Stimulated activated CD8-positive, alpha-beta memory T cell treated with anti-CD3 and anti-CD28 coated beads, Interleukin-2, amount 100 ng/mL, for 48 hours (primary cell): ENCODE measurements at regions not wholly inside any gene's neighbourhood (a gene's known extent, or its start where the extent isn't known, plus 50 kb on each side); places are given as distances from the start of the nearest gene placed in this dataset.

Experiments used
- DNase-seq, 2 donors: peaks; one replicate each; pipeline ENCODE4 v3.0.0-alpha.2; 2020; ENCODE audit warnings: low read depth in 2 of 2

DNA sequence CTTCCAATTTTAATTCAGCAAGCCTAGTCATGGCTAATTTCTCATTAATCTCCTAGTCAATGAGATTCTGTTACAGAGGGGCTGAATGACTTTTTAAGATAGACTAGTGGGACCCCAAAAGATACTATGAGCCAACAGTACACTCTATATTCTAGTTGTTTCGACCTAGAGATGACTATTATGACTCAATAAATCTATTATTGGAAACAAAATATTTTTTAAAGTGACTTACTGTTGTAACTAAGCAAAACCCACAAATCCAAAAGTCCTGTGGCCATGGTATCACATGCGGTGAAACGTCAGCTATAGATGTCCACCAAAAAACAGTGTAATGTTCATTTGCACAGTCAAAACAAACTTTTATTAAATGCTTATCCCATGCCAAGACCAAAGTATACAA is 95.3 kb upstream of the ADO start:
- DNase-seq: no peak

DNA sequence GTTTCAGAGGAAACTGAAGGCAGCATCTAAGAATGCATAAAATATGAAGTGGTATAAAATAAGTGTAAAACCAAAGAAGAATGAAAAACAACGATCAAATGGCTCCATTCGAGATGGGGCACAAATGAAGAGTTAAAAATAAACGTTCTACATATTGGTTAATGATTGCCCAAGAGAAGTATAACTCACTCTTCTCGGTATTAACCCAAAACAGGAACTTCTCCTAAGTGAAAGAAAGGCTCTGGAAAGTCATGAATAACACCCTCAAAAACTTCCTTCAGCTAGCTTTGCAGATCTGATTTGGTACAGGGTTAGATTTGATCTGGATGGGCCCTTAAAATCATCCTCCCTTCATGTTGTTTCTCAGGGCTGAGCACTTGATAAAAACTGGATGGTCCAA is 94.3 kb upstream of the ADO start:
- DNase-seq: no peak

DNA sequence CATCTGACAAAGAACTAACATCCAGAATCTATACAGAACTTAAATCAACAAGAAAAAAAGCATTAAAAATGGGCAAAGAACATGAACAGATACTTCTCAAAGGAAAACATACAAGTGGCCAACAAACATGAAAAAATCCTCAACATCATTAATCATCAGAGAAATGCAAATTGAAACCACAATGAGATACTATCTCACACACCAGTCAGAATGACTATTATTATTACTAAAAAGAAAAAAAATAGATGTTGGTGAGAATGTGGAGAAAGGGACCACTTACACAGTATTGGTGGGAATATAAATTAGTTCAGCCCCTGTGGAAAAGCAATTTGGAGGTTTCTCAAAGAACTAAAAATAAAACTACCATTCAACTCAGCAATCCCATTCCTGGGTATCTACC is 89.1 kb upstream of the ADO start:
- DNase-seq: no peak

DNA sequence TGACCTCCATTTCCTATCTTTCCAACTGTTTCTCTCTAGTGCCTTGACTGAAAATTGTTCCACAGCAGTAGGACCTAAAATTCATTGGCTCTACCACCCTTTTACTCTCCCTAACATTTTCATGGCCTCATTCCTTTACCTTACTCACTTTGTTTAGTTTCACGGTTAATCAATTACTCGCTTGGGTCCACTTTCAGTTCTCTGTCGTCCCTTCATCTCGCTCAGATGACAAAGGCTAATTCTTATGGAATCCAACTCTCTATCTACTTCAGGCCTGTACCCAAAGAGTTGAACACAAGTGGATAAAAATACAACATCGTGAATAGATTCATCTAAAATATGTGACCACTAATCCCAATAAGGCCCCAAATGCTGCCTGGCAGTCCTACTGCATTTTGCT is 85.9 kb upstream of the ADO start:
- no peak for DNase-seq

DNA sequence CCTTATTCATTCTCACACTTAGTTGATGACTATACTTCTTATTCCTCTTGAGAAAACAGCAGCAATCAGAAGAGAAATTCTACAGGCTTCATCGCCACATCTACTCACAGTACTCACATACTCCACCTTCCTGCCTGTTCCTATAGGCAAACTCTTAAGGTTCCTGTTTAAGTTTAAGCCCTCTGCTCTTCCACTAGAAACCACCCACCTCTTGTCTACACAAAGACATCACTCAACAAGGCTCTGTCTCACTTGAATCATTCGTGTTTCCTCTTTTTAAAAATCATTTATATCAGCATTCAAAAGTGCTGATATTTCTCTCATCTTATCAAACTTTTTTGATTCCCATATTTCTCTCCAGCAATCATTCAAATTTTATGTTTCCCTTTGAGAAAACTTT is 85.5 kb upstream of the ADO start:
- no peak for DNase-seq

DNA sequence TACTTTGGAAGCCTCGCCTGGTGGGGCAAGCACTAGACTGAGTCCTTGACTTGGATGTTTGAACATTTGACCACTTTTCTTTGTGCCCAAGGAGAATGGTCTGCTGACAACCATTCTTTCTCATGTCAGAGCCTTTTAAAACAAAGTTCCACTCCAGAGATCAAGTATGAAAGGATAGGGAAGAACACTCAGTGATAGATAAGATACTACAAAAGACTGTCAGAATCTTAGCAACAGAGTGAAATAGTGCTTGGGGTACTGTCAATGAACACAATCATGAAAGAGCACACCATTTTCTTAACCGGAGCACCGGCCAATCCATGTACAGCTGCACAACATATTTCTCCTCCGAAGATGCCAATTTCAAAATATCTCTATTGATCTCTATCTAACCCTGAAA is 82.8 kb upstream of the ADO start:
- no peak for DNase-seq

DNA sequence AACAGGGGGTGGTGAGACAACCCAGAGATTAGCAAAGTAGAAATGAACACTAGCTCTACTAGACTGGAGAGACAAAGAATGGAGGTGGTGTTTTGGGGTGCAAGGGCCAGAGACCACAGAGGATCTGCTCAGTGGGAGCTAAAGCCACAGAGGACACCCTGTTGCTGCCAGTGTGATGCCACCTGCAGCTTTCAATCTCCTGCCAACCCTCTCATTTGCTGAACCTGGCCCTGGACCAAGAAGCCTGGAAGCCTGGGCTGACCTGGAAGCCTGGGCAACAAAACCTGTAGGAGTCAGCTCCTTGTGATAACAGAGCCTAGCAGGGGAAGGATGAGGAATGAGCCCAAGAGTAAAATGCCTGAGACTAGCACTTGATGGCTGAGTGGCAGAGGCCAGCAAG is 81.1 kb upstream of the ADO start:
- no peak for DNase-seq

DNA sequence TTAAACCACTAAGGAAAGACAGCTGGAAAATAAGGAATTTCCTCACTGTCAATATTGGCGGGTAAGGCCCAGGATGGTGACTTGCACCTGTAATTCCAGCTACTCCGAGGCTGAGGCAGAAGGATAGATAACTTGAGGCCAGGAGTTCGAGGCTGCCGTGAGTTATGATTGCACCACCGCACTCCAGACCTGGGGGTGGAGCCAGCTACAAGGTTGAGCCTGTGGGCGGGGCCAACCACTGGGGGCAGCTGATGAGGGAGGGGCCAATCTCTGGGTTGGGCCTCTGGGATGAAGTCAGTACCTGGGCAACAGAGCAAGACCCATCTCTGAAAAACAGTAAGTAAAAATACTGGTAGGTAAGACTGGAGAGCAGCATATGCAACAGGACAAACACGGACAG is 80.1 kb upstream of the ADO start:
- no peak for DNase-seq

DNA sequence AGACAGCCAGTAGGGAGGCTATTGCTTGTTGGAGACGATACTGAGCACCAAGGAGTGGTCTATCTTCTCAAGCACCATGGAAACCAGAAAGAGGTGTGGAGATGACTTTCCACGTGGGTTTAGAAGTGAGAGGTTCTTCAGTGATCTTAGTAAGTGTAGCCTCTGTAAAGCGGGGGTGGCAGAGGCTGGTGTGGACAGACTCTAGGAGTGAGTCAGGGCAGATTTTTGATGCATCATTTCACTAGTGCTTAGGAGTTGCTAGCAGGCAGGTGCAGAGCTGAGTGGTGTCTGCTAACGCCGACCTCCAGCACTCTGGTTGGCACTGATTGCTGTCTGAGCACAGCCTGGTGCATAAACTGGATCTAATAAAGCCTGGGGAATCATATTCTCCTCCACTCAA is 78.4 kb upstream of the ADO start:
- peak; percentile 38 to 58 for DNase-seq

DNA sequence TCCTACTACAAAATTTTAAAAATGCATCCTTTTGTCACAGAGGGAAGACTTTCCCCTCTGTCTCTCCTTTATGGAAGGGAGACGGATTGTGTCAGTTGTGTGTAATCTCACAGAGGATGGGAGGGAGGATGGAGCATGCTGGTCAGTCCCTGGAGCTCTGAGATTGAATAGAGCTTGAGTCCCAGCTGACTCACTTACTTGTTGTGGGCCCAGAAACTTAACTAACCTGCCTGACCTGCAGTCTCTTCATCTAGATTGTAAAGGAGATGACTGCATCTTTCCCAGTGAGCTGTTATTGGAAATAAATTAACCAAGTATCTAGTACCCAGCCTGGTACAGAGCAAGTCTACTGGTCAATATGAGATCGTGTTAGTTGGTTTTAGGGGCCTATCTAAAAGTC is 77.9 kb upstream of the ADO start:
- no peak for DNase-seq

DNA sequence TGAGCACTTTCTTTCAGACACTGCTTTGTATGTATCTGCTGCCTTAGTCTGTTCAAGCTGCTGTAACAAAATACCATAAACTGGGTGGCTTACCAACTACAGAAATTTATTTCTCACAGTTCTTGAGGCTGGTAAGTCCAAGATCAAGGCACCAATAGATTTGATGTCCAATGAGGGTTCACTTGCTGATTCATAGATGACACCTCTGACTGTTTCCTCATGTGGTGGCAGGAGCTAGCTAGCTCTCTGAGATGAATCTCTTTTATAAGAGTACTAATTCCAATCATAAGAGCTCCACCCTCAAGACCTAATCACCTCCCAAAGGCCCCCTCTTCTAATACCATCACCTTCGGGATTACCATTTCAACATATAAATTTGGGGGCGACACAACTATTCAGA is 76.6 kb upstream of the ADO start:
- no peak for DNase-seq

DNA sequence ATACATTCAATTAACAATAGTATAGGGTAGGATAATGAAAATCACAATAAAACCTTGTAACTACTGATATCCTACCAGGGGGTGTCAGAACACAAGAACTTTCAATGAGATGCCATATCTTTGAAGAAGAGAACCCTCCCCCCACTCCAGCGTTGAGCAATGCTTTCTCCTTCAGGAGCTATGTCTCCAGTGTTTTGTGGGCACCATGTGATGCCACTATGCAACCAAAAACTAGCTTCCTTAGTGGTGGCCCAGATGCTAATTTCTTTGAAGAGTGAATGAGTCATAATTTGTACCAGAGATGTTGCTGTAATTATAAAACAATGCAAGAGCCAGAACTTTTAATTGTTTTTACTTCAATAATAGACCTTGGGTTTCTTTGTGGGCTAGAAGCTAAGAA is 76.0 kb upstream of the ADO start:
- DNase-seq: no peak

DNA sequence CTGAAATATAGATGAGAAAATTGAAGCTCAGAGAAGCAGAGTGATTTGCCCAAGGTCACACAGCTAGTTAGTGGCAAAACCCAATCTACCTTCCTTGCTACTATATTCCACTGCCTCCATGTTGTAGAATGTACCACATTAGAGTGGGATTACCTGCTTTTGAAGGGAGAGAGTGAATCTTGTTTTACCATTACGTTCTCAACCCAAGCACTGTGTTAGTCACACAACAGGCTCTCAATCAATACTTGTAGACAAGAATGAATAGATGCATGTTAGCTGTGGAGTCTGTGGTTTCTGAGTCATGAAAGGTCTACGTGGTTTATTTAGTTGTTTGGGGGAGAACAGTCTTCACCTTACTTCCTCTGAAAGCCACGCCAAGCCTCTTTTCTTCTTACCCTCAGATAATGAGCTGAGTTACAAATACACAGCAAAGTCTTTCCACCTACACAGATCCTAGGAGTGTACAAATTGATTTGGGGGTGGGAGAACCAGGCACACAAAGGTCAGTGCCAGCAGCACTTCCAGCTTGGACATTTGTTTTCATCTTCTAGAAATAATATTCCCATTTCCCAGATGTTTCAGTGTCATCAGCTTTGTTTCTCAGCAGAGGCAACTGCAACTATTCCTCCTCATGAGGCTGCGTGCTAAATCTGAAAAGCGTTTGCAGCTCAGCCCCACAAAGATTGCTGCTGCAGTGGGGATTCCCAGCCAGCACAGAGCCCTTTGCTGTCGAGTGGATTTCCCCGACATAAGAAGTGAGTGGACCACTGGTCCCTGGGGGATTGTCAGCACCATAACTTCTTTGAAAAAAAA is 71.5 kb upstream of the ADO start:
- DNase-seq: peak; percentile 30 to 38

DNA sequence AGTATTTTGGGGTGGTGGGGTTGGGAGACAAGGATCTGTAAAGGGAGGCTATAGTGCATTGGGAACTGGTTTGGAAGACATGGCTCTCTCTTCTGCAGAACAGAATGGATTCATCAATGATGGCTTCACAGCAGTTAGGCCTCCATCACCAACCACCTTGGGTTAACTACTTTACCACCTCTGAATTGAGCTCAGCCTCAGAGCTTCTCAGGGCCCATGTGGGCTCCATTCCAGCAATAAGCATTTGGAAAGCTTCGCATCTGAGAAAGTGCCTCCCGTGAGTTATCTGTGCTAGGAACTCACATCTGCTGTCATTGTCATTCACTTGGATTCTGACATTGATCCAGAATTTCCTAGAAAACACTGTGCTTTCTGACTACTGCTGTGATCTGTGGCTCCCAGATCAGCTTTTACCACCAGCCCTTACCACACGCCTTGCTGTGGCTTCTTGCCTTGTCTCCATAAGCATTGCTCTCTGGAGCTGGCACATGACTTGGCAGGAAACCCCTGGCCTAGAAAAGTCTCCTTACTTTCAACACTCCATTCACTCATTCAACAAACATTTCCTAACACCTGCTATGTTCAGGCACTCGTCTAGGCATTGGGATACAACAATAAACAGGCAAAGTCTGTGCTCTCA is 70.7 kb upstream of the ADO start:
- no peak for DNase-seq

DNA sequence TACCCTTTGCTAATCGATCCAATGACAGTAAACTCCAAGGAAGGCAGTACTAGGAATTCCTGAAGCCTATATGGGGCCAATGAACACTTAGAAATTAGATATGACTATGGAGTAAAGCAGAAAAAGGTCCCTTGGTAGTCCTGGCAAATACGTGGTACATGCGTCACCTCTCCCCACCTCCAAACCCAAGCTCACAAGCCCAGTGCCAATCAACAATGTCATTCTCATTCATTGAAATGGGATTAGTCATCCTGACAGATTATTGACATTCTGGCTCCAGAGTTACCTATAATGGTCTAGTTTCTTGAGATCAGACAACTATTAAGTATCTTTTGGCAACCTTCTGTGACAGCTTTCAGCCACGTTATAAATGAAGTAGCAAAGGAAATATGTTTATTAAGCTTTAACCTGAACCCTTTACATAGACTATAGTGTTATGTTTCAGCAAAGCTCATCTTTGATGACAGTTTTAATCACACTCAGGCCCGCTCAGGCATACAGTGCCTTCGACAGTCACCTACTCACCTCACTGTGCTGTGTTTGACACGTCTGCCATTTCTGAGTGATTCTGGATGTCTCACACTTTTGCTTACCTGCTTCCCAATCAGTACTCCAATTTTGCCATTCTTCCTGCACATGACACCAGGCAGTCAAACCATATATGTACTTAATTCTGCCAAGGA is 69.6 kb upstream of the ADO start:
- no peak for DNase-seq

DNA sequence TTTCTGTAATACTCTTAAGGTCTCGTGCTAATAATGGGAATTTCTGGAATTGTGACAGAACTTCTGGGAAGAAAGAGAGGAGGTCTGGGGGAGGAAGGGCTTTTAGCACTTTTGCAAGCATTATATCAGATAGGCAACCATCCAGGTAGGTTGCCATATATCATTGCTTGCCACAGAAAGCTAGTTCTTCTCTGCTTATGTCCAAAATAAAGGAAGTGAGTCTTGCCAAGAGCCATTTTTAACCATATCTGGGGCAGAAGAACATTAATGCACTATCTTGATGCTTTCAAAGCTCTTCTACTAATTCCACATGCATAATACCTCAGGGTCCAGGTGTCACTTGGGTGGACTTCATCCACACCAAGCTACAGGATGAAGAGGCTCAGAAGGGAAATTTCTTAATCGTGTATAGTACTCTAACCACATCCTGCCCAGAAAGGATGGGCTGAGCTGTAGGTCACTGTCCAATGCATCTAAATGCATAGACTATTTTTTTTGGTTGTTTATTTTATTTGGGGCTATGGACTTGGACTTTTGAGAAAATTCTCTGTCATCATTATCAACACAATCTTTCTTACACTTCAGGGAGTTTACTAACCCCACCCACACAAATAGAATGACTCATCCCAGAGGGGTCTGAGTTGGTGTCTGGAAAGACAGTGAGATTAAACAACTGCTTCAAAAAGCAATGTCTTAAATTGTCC is 68.9 kb upstream of the ADO start:
- no peak for DNase-seq

DNA sequence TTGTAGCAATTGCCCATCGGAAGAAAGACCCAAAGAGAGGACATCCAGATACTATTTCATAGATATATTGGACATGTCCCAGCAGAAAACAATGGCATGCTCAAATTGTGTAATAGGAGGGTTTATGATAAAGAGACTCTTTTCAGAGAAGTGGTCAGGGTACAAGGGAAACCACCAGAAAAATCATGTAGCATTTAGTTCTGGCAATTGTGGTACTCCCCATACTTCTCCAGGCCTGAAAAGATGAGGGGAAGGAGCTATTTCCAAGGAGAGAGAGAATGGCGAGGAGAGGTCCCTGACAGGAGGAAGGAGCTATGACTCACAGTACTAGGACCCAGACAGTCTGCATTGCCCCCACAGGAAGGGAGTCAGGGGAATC is 68.4 kb upstream of the ADO start:
- no peak for DNase-seq

DNA sequence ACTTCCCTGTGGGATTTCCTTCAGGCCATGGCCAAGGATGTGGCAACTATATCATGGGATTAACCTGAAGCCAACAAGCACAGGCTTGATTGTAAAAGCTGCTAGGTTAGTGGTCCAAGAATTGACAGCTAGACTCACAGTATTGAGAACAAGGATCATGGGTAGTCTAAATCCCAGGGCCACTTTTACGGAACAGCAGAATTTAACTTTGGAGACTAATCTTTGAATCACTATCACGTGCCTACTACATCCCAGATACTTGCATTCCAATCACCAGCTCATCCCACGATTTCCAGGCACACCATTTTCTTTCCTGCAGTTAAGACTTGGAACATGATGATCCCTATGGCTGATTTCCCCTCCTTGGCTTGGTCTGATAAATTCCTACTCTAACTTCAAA is 65.6 kb upstream of the ADO start:
- DNase-seq: no peak

DNA sequence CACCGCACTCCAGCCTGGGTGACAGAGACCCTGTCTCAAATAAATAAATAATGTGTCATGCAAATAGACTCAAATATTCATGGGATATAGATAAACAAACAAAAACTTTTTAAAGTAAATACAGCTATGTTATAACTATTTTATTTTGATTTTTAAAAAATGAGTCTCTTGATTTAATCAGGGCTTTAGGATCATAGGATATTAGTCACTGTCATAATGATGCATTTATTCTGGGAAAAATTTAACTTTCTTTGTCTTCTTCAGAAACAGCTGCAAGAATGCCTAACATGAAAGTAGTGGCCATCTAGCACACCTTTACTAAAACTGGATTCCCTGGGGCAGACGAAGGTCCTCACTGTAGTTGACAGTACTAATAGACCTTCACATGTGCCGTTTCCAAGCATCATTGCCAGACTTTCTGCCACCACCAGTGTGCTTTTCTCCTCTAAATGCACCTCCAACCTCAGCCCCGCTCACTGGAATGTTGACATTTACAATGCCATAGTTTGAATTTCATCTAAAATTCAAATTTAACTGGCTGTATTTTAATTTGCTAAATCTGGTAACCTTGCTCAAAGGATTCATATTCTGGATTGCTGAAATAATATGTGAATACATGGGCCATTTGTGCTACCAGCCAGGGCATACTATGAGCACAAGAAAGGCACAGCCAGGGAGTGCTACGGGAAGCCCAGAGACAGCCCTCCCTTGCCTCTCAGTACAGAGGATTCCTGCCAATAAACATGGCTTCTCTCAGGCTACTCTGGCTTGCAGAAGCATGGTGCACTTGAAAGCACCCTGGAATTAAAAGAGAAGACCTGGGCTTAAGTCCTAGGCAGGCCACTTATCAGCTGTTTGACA is 63.4 kb upstream of the ADO start:
- no peak for DNase-seq

DNA sequence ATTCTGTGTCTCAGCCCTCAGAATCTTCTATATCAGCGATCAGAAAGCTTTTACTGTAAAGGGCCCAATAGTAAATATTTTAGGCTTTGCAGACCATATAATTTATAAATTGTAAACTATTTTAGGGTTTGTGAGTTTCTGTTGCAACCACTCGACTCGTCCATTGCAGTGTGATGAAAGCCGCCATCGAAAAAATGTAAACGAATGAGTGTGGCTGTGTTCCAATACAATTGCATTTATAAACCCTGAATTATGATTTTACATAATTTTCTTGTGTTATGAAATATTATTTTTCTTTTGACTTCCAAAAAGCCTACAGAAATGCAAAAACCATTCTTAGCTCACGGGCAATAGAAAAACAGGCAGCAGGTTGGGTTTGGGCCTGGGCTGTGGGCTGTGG is 62.5 kb upstream of the ADO start:
- no peak for DNase-seq

DNA sequence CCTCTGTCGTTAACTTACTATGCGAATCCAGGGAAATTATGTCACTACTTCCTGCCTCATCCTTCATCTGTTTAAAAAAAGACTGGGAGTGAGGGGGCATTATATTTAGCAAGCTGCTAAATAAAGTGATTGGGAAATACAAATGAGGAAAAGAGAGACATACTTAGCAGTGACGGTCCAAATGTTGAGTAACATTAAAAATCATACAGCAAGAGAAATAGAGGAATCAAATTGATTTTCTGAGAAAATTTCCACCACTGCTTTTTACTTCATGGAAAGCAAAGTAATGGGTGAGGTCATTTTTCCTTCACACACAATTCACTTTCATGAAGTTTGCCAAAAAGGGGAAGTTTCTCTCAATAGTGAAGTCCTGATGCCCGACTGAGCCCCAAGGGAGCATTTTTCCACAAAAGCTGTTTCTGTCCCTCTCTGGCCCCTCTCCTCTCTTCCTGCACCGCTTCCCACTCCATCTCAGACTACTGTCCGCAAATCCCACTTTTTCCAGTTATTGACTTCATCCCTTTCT is 61.9 kb upstream of the ADO start:
- DNase-seq: no peak
